GM12878 (cell line): ENCODE measurements at regions not wholly inside any gene's neighbourhood (a gene's known extent, or its start where the extent isn't known, plus 50 kb on each side); places are given as distances from the start of the nearest gene placed in this dataset.

Experiments
- HDAC2 ChIP-seq: fragments of 200-600 bp; sonication (generic); IDR thresholded peaks from 2 replicates; pipeline ENCODE4 v1.6.1; 2017
- RAD21 ChIP-seq: IDR thresholded peaks from 2 replicates; pipeline ENCODE4 v1.6.1; 2011; ENCODE audit warnings: mild to moderate bottlenecking, low read depth, low read length, moderate library complexity; ENCODE audit not compliant: insufficient read depth
- RCOR1 ChIP-seq: conservative IDR thresholded peaks from 2 replicates; pipeline ENCODE4 v1.6.1; 2012; ENCODE audit warnings: low read depth, low read length, improper control_type of control experiment
- TF ChIP-seq, protein P1 (sequence below): IDR thresholded peaks from 2 replicates; pipeline ENCODE4 v1.6.1; 2011; ENCODE audit warnings: low read depth, mild to moderate bottlenecking, low read length, moderate library complexity, borderline replicate concordance; ENCODE audit errors: extremely low read depth

- TF ChIP-seq HDAC2 (no peak), RCOR1 (no peak), RAD21 (no peak)
- TF ChIP-seq, protein P1, sequence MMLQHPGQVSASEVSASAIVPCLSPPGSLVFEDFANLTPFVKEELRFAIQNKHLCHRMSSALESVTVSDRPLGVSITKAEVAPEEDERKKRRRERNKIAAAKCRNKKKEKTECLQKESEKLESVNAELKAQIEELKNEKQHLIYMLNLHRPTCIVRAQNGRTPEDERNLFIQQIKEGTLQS, result no peak
These were observed 134.8 kb upstream of the PRDM1 start for GRCh38 chr6:105951322-105951721.
